ENCODE measurements at regions not wholly inside any gene's neighbourhood (a gene's known extent, or its start where the extent isn't known, plus 50 kb on each side); places are given as distances from the start of the nearest gene placed in this dataset.
"Not testable (repeated sequence)": the region's sequence is repeated elsewhere in the genome, so short reads cannot be mapped to it uniquely, and the experiment has no call there.

DNA sequence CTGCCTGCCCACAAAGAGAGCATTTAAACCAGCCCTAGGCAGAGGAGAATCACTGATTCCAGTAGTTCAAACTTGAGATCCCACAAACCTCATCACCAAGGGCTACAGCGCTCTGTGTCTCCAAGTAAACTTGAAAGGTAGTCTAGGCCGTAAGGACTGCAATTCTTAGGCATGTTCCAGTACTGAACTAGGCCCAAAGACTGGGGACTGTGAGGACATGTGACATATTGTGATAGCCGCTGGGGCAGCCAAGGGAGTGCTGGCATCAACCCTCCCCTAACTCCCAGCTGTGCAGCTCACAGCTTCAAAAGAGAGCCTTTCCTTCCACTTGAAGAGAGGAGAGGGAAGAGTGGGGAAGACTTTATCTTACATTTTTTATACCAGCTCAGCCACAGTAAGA, 291.0 kb upstream of the PRR16 start (continued):
- TF ChIP-seq, protein P1, sequence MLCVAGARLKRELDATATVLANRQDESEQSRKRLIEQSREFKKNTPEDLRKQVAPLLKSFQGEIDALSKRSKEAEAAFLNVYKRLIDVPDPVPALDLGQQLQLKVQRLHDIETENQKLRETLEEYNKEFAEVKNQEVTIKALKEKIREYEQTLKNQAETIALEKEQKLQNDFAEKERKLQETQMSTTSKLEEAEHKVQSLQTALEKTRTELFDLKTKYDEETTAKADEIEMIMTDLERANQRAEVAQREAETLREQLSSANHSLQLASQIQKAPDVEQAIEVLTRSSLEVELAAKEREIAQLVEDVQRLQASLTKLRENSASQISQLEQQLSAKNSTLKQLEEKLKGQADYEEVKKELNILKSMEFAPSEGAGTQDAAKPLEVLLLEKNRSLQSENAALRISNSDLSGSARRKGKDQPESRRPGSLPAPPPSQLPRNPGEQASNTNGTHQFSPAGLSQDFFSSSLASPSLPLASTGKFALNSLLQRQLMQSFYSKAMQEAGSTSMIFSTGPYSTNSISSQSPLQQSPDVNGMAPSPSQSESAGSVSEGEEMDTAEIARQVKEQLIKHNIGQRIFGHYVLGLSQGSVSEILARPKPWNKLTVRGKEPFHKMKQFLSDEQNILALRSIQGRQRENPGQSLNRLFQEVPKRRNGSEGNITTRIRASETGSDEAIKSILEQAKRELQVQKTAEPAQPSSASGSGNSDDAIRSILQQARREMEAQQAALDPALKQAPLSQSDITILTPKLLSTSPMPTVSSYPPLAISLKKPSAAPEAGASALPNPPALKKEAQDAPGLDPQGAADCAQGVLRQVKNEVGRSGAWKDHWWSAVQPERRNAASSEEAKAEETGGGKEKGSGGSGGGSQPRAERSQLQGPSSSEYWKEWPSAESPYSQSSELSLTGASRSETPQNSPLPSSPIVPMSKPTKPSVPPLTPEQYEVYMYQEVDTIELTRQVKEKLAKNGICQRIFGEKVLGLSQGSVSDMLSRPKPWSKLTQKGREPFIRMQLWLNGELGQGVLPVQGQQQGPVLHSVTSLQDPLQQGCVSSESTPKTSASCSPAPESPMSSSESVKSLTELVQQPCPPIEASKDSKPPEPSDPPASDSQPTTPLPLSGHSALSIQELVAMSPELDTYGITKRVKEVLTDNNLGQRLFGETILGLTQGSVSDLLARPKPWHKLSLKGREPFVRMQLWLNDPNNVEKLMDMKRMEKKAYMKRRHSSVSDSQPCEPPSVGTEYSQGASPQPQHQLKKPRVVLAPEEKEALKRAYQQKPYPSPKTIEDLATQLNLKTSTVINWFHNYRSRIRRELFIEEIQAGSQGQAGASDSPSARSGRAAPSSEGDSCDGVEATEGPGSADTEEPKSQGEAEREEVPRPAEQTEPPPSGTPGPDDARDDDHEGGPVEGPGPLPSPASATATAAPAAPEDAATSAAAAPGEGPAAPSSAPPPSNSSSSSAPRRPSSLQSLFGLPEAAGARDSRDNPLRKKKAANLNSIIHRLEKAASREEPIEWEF (CRISPR knock-in tag; IDR thresholded peaks at IDR 0.05): no peak
- TF ChIP-seq ZC3H8 (IDR thresholded peaks at IDR 0.05): no peak
- no peak for TF ChIP-seq SRSF9 (IDR thresholded peaks at IDR 0.05; ENCODE audit: borderline replicate concordance, low read depth, low read length)

DNA sequence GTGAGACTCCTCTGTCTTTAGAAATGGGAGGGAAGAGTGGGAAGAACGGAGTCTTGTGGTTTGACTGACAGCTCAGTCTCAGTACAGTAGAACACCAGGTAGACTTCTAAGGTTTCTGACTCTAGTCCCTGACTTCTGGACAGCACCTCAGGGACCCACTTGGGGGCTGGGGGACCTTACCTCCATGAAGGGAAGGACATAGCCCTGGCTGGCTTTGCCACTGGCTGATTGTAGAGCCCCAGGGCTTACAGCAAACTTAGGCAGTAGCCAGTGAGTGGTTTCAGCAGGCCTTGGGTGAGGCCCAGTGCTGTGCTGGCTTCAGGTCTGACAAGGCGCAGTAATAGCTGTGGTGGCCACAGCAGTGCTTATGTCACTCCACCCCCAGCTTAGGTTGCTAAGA, 290.0 kb upstream of the PRR16 start:
- FAIRE-seq: no peak
- Histone ChIP-seq H3K4me2 (ENCODE audit: insufficient read depth, low read length) (no peak overlapping the region), H4K20me1 (replicated peaks; ENCODE audit: control insufficient read depth, insufficient read depth, low read length) (no peaks in the 10 kb centered on the region), H3K9me3 (replicated peaks; ENCODE audit: control insufficient read depth, insufficient read depth, low read depth, low read length) (no peaks in the 10 kb centered on the region), H3K4me1 (replicated peaks in 1 of 2; ENCODE audit: control insufficient read depth in 2 of 2, insufficient read depth in 2 of 2, low read length in 2 of 2) (no peaks in the 10 kb centered on the region), H3K9ac (ENCODE audit: insufficient read depth in 1 of 2, low read depth in 2 of 2, low read length in 2 of 2) (no peak overlapping the region), H3K27ac (ENCODE audit: extremely low read depth, low read depth, low read length) (no peak overlapping the region), H3K9me1 (ENCODE audit: control insufficient read depth, insufficient read depth, low read length) (no peaks in the 10 kb centered on the region), H2AFZ (ENCODE audit: low read depth, low read length) (no peak overlapping the region), H3K79me2 (ENCODE audit: control insufficient read depth, insufficient read depth, low read length) (no peaks in the 10 kb centered on the region), H3K4me3 (no peak overlapping the region), H3K36me3 (ENCODE audit: control insufficient read depth, insufficient read depth, low read length) (no peaks in the 10 kb centered on the region), H3K27me3 (ENCODE audit: control insufficient read depth in 2 of 2, insufficient read depth in 2 of 2, low read length in 2 of 2) (no peaks in the 10 kb centered on the region)
- ATAC-seq: no peak
- ChIA-PET CTCF (ENCODE audit: low intra/inter-chr PET ratio) (no interaction called here), POLR2A (no interaction called here)
- intact Hi-C loops (cut with micrococcal nuclease): no loop called here
- no peak for DNase-seq (ENCODE audit: extremely low read depth in 1 of 4, low spot score in 3 of 4)
- in situ Hi-C loops (cut with MboI): no loop called here
- TF ChIP-seq, protein P2, sequence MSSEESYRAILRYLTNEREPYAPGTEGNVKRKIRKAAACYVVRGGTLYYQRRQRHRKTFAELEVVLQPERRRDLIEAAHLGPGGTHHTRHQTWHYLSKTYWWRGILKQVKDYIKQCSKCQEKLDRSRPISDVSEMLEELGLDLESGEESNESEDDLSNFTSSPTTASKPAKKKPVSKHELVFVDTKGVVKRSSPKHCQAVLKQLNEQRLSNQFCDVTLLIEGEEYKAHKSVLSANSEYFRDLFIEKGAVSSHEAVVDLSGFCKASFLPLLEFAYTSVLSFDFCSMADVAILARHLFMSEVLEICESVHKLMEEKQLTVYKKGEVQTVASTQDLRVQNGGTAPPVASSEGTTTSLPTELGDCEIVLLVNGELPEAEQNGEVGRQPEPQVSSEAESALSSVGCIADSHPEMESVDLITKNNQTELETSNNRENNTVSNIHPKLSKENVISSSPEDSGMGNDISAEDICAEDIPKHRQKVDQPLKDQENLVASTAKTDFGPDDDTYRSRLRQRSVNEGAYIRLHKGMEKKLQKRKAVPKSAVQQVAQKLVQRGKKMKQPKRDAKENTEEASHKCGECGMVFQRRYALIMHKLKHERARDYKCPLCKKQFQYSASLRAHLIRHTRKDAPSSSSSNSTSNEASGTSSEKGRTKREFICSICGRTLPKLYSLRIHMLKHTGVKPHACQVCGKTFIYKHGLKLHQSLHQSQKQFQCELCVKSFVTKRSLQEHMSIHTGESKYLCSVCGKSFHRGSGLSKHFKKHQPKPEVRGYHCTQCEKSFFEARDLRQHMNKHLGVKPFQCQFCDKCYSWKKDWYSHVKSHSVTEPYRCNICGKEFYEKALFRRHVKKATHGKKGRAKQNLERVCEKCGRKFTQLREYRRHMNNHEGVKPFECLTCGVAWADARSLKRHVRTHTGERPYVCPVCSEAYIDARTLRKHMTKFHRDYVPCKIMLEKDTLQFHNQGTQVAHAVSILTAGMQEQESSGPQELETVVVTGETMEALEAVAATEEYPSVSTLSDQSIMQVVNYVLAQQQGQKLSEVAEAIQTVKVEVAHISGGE (CRISPR knock-in tag; IDR thresholded peaks at IDR 0.05): no peak
- TF ChIP-seq STAG1 (CRISPR knock-in tag; IDR thresholded peaks at IDR 0.05; ENCODE audit: borderline replicate concordance): no peak
- WGBS (ENCODE audit: insufficient coverage, low coverage, missing lambda C conversion rate): 0% methylated on average over 1 of the region's 2 CpGs
- BruUV-seq (replicated peaks): no TSS peak

DNA sequence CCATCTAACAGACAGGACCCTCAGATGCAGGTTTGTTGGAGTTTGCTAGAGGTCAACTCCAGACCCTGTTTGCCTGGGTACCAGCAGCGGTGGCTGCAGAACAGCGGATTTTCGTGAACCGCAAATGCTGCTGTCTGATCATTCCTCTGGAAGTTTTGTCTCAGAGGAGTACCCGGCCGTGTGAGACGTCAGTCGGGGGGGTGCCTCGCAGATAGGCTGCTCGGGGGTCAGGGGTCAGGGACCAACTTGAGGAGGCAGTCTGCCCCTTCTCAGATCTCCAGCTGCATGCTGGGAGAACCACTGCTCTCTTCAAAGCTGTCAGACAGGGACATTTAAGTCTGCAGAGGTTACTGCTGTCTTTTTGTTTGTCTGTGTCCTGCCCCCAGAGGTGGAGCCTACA, 282.9 kb upstream of the PRR16 start:
- in situ Hi-C loops (cut with MboI); H3K27ac ChIP-seq (ENCODE audit: extremely low read depth, low read depth, low read length); POLR2A ChIA-PET; H2AFZ ChIP-seq (ENCODE audit: low read depth, low read length); intact Hi-C loops (cut with micrococcal nuclease); H3K27me3 ChIP-seq (ENCODE audit: control insufficient read depth in 2 of 2, insufficient read depth in 2 of 2, low read length in 2 of 2); H3K9ac ChIP-seq (ENCODE audit: insufficient read depth in 1 of 2, low read depth in 2 of 2, low read length in 2 of 2); H3K4me2 ChIP-seq (ENCODE audit: insufficient read depth, low read length); ATAC-seq; H3K9me1 ChIP-seq (ENCODE audit: control insufficient read depth, insufficient read depth, low read length); H3K79me2 ChIP-seq (ENCODE audit: control insufficient read depth, insufficient read depth, low read length); H3K36me3 ChIP-seq (ENCODE audit: control insufficient read depth, insufficient read depth, low read length); CTCF ChIA-PET (ENCODE audit: low intra/inter-chr PET ratio); H4K20me1 ChIP-seq (replicated peaks; ENCODE audit: control insufficient read depth, insufficient read depth, low read length); DNase-seq (ENCODE audit: extremely low read depth in 1 of 4, low spot score in 3 of 4); FAIRE-seq; H3K4me3 ChIP-seq; H3K9me3 ChIP-seq (replicated peaks; ENCODE audit: control insufficient read depth, insufficient read depth, low read depth, low read length); BruUV-seq (replicated peaks); H3K4me1 ChIP-seq (replicated peaks in 1 of 2; ENCODE audit: control insufficient read depth in 2 of 2, insufficient read depth in 2 of 2, low read length in 2 of 2): not testable (repeated sequence)
- WGBS (ENCODE audit: insufficient coverage, low coverage, missing lambda C conversion rate): 14% methylated on average over 9 of the region's 10 CpGs

Data from K562 (cell line).